RWPE2 (cell line): ENCODE measurements at regions not wholly inside any gene's neighbourhood (a gene's known extent, or its start where the extent isn't known, plus 50 kb on each side); places are given as distances from the start of the nearest gene placed in this dataset.
"Not testable (repeated sequence)": the region's sequence is repeated elsewhere in the genome, so short reads cannot be mapped to it uniquely, and the experiment has no call there.

Experiments used
- ATAC-seq: fragments of 200-7000 bp; cut with Tn5 transposase; 3 replicates; pipeline ENCODE4 v1.9.1; 2021; ENCODE audit warnings: low read depth
- DNase-seq: peaks from one replicate; pipeline ENCODE4 v3.0.0-alpha.2; 2020; ENCODE audit warnings: low spot score
- H3K27ac ChIP-seq: fragments of 450-650 bp; 2 replicates; pipeline ENCODE4 v1.5.1; 2017; ENCODE audit warnings: mild to moderate bottlenecking; ENCODE audit not compliant: poor library complexity, severe bottlenecking
- H3K27me3 ChIP-seq: fragments of 250-450 bp; sonication (Bioruptor Pico); 2 replicates; pipeline ENCODE4 v1.5.1; 2021; ENCODE audit warnings: mild to moderate bottlenecking, moderate library complexity; ENCODE audit not compliant: insufficient read depth, poor library complexity, severe bottlenecking
- H3K36me3 ChIP-seq: fragments of 250-450 bp; sonication (Bioruptor Pico); 2 replicates; pipeline ENCODE4 v1.5.1; 2020; ENCODE audit warnings: low read depth, mild to moderate bottlenecking, moderate library complexity
- H3K4me1 ChIP-seq: fragments of 250-450 bp; sonication (Bioruptor Pico); 2 replicates; pipeline ENCODE4 v1.5.1; 2021; ENCODE audit warnings: mild to moderate bottlenecking, moderate library complexity; ENCODE audit not compliant: insufficient read depth, poor library complexity, severe bottlenecking
- H3K4me3 ChIP-seq: fragments of 250-450 bp; sonication (Bioruptor Pico); 2 replicates; pipeline ENCODE4 v1.5.1; 2021; ENCODE audit warnings: mild to moderate bottlenecking, moderate library complexity; ENCODE audit not compliant: severe bottlenecking
- H3K9me3 ChIP-seq: fragments of 250-450 bp; sonication (Bioruptor Pico); 2 replicates; pipeline ENCODE4 v1.5.1; 2021; ENCODE audit warnings: mild to moderate bottlenecking, moderate library complexity; ENCODE audit not compliant: severe bottlenecking
- CTCF ChIP-seq: fragments of 450-650 bp; IDR thresholded peaks from one replicate; pipeline ENCODE4 v1.5.1; 2017; ENCODE audit warnings: mild to moderate bottlenecking, moderate library complexity; ENCODE audit not compliant: poor library complexity, severe bottlenecking

- no peak overlapping the region for H3K4me3 ChIP-seq
- no peak for TF ChIP-seq CTCF
- ATAC-seq, result no peak
Observed at GRCh38 chr20:1818247-1818840, 76.9 kb upstream of the SIRPA start.

GRCh38 chr20:1817577-1818211 lies 77.5 kb upstream of the SIRPA start:
- Histone ChIP-seq H3K9me3 (peaks cover 5% of the 10 kb centered on the region), H3K4me1 (peaks cover 27% of the 10 kb centered on the region), H3K27me3 (no peaks in the 10 kb centered on the region), H3K27ac (peak overlapping the region; percentile 51), H3K4me3 (no peak overlapping the region), H3K36me3 (no peaks in the 10 kb centered on the region)
- DNase-seq, result no peak
- ATAC-seq, result no peak
- TF ChIP-seq CTCF, result no peak

More at GRCh38 chr20:1818247-1818840, 76.9 kb upstream of the SIRPA start:
- Histone ChIP-seq H3K27ac (no peak overlapping the region), H3K36me3 (no peaks in the 10 kb centered on the region), H3K9me3 (peaks cover 7% of the 10 kb centered on the region), H3K27me3 (no peaks in the 10 kb centered on the region), H3K4me1 (peaks cover 20% of the 10 kb centered on the region)
- DNase-seq, result no peak

GRCh38 chr20:1816384-1817381 lies 78.5 kb upstream of the SIRPA start:
- ATAC-seq, result peak; percentile 85
- Histone ChIP-seq H3K4me1 (peaks cover 35% of the 10 kb centered on the region), H3K9me3 (no peaks in the 10 kb centered on the region), H3K36me3 (no peaks in the 10 kb centered on the region), H3K27me3 (no peaks in the 10 kb centered on the region), H3K27ac (peak overlapping the region; percentile 51), H3K4me3 (no peak overlapping the region)
- no peak for DNase-seq
- no peak for TF ChIP-seq CTCF

- no peaks in the 10 kb centered on the region for H3K36me3 ChIP-seq
- H3K27me3 ChIP-seq, result no peaks in the 10 kb centered on the region
- ATAC-seq (no peak), DNase-seq (no peak)
- peaks cover 46% of the 10 kb centered on the region for H3K4me1 ChIP-seq
- H3K4me3 ChIP-seq, result no peak overlapping the region
- no peaks in the 10 kb centered on the region for H3K9me3 ChIP-seq
- H3K27ac ChIP-seq, result peak overlapping the region; percentile 51
- no peak for TF ChIP-seq CTCF
Observed at GRCh38 chr20:1815502-1816085, 79.6 kb upstream of the SIRPA start.

- peaks cover 53% of the 10 kb centered on the region for H3K4me1 ChIP-seq
- DNase-seq, H3K4me3 ChIP-seq, H3K27me3 ChIP-seq, H3K9me3 ChIP-seq, H3K27ac ChIP-seq, ATAC-seq, H3K36me3 ChIP-seq: not testable (repeated sequence)
Observed at GRCh38 chr20:1814861-1815260, 80.3 kb upstream of the SIRPA start.
